ENCODE measurements at regions not wholly inside any gene's neighbourhood (a gene's known extent, or its start where the extent isn't known, plus 50 kb on each side); places are given as distances from the start of the nearest gene placed in this dataset.

- DNase-seq (ENCODE audit: extremely low read depth in 1 of 4, low spot score in 3 of 4), result no peak
- CTCF ChIA-PET (ENCODE audit: low intra/inter-chr PET ratio), result no interaction called here
- Histone ChIP-seq H3K36me3 (ENCODE audit: control insufficient read depth, insufficient read depth, low read length) (no peaks in the 10 kb centered on the region), H4K20me1 (replicated peaks; ENCODE audit: control insufficient read depth, insufficient read depth, low read length) (no peaks in the 10 kb centered on the region), H3K9me1 (ENCODE audit: control insufficient read depth, insufficient read depth, low read length) (no peaks in the 10 kb centered on the region), H3K79me2 (ENCODE audit: control insufficient read depth, insufficient read depth, low read length) (no peaks in the 10 kb centered on the region), H3K4me2 (ENCODE audit: insufficient read depth, low read length) (no peak overlapping the region), H2AFZ (ENCODE audit: low read depth, low read length) (no peak overlapping the region), H3K27ac (ENCODE audit: extremely low read depth, low read depth, low read length) (no peak overlapping the region), H3K27me3 (ENCODE audit: control insufficient read depth in 2 of 2, insufficient read depth in 2 of 2, low read length in 2 of 2) (peaks cover 48 to 65% of the 10 kb centered on the region in 2 experiments), H3K4me3 (no peak overlapping the region), H3K9me3 (replicated peaks; ENCODE audit: control insufficient read depth, insufficient read depth, low read depth, low read length) (no peaks in the 10 kb centered on the region), H3K9ac (ENCODE audit: insufficient read depth in 1 of 2, low read depth in 2 of 2, low read length in 2 of 2) (no peak overlapping the region), H3K4me1 (replicated peaks in 1 of 2; ENCODE audit: control insufficient read depth in 2 of 2, insufficient read depth in 2 of 2, low read length in 2 of 2) (0 out of 5 replicates have a peak, but pooled peaks cover 0 to 3% of the 10 kb centered on the region in 2 experiments)
- POLR2A ChIA-PET, result interaction anchor here (1.0 kb wide), 1 partner anchor 11 kb away, joined by 3 read pairs; no protein-coding TSS in a partner anchor
- FAIRE-seq, result no peak
- no TSS peak for BruUV-seq (replicated peaks)
- WGBS (ENCODE audit: insufficient coverage, low coverage, missing lambda C conversion rate), result 3% methylated on average over 3 of the region's 3 CpGs
- no peak for ATAC-seq
- in situ Hi-C loops (cut with MboI) (no loop called here), intact Hi-C loops (cut with micrococcal nuclease) (no loop called here)
- TF ChIP-seq RFX7 (CRISPR knock-in tag; IDR thresholded peaks at IDR 0.05) (no peak), CTBP1 (IDR thresholded peaks at IDR 0.05; ENCODE audit: borderline replicate concordance) (no peak), RREB1 (CRISPR knock-in tag; IDR thresholded peaks at IDR 0.05) (no peak), CREBBP (IDR thresholded peaks at IDR 0.05; ENCODE audit: low read depth, low read length) (no peak), STAT5B (CRISPR knock-in tag; IDR thresholded peaks at IDR 0.05) (no peak), HDAC1 (IDR thresholded peaks at IDR 0.05) (no peak)
- TF ChIP-seq, protein P1, sequence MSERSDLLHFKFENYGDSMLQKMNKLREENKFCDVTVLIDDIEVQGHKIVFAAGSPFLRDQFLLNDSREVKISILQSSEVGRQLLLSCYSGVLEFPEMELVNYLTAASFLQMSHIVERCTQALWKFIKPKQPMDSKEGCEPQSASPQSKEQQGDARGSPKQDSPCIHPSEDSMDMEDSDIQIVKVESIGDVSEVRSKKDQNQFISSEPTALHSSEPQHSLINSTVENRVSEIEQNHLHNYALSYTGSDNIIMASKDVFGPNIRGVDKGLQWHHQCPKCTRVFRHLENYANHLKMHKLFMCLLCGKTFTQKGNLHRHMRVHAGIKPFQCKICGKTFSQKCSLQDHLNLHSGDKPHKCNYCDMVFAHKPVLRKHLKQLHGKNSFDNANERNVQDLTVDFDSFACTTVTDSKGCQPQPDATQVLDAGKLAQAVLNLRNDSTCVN (CRISPR knock-in tag; IDR thresholded peaks at IDR 0.05), result no peak
- TF ChIP-seq, protein P2, sequence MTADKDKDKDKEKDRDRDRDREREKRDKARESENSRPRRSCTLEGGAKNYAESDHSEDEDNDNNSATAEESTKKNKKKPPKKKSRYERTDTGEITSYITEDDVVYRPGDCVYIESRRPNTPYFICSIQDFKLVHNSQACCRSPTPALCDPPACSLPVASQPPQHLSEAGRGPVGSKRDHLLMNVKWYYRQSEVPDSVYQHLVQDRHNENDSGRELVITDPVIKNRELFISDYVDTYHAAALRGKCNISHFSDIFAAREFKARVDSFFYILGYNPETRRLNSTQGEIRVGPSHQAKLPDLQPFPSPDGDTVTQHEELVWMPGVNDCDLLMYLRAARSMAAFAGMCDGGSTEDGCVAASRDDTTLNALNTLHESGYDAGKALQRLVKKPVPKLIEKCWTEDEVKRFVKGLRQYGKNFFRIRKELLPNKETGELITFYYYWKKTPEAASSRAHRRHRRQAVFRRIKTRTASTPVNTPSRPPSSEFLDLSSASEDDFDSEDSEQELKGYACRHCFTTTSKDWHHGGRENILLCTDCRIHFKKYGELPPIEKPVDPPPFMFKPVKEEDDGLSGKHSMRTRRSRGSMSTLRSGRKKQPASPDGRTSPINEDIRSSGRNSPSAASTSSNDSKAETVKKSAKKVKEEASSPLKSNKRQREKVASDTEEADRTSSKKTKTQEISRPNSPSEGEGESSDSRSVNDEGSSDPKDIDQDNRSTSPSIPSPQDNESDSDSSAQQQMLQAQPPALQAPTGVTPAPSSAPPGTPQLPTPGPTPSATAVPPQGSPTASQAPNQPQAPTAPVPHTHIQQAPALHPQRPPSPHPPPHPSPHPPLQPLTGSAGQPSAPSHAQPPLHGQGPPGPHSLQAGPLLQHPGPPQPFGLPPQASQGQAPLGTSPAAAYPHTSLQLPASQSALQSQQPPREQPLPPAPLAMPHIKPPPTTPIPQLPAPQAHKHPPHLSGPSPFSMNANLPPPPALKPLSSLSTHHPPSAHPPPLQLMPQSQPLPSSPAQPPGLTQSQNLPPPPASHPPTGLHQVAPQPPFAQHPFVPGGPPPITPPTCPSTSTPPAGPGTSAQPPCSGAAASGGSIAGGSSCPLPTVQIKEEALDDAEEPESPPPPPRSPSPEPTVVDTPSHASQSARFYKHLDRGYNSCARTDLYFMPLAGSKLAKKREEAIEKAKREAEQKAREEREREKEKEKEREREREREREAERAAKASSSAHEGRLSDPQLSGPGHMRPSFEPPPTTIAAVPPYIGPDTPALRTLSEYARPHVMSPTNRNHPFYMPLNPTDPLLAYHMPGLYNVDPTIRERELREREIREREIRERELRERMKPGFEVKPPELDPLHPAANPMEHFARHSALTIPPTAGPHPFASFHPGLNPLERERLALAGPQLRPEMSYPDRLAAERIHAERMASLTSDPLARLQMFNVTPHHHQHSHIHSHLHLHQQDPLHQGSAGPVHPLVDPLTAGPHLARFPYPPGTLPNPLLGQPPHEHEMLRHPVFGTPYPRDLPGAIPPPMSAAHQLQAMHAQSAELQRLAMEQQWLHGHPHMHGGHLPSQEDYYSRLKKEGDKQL (CRISPR knock-in tag; IDR thresholded peaks at IDR 0.05; ENCODE audit: borderline replicate concordance), result no peak
- TF ChIP-seq, protein P3, sequence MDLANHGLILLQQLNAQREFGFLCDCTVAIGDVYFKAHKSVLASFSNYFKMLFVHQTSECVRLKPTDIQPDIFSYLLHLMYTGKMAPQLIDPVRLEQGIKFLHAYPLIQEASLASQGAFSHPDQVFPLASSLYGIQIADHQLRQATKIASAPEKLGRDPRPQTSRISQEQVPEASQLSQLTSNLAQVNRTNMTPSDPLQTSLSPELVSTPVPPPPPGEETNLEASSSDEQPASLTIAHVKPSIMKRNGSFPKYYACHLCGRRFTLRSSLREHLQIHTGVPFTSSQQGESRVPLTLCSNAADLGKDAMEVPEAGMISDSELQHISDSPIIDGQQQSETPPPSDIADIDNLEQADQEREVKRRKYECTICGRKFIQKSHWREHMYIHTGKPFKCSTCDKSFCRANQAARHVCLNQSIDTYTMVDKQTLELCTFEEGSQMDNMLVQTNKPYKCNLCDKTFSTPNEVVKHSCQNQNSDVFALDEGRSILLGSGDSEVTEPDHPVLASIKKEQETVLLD (IDR thresholded peaks at IDR 0.05), result no peak
Measured at GRCh38 chr1:244782056-244782455, 53.4 kb upstream of the COX20 start.

Measured in K562 (cell line).